NAMALWA (cell line): ENCODE measurements at regions not wholly inside any gene's neighbourhood (a gene's known extent, or its start where the extent isn't known, plus 50 kb on each side); places are given as distances from the start of the nearest gene placed in this dataset.
"Not testable (repeated sequence)": the region's sequence is repeated elsewhere in the genome, so short reads cannot be mapped to it uniquely, and the experiment has no call there.

Experiments
- DNase-seq: peaks from one replicate; pipeline ENCODE4 v3.0.0-alpha.2; 2015; ENCODE audit warnings: low spot score

DNA sequence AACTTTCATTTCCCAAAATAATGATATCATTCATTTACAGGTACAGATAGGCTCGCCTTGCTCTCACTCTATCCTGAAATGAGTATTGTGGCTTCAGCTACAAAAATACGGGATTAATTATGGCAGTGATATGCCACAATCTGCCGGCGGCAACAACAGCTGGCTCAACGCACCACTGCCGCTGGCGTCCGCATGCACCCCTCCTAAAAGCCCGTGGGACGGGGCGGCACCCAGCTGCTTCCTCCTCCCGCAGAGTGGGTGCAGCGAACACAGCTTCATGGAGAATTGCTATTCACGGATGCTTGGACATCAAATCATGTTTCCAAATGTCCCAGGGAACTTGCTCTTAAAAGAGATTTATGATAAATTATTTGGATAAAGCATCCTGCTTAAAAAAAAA lies 266.8 kb downstream of the TEX29 start:
- no peak for DNase-seq

DNA sequence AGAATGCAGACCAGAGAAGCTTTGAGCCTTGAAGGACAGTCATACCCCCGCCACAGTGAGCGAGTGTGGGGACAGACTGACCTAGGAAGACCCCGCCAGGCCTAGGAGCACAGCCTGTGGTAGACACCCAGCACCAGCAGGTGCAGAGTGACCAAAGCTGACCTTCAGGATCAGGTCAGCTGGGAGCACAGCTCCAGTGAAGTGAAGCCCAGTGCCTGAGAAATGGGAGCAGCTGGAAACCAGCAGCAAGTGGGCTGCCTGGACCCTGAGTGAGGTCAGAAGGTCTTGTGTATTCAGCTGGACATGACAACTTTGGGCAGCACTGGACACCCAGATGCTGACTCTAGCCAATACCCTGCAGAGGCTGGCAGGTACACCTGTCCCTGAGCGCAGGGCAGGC lies 268.9 kb downstream of the TEX29 start:
- no peak for DNase-seq

DNA sequence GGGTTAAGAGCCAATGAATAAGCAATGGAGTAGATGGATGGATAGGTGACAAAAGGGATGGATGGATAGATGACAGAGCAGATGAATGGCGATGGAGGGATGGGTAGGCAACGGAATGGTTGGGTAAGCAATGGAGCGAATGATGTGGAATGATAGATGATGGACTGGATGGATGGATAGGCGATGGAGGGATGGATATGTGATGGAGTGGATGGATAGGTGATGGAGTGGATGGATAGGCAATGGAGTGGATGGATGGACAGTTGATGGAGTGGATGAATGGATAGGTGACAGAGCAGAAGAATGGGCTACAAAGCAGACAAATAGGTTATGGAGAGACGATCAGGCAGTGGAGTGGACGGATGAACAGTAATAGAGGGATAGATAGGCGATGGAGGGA lies 269.6 kb downstream of the TEX29 start:
- DNase-seq: no peak

DNA sequence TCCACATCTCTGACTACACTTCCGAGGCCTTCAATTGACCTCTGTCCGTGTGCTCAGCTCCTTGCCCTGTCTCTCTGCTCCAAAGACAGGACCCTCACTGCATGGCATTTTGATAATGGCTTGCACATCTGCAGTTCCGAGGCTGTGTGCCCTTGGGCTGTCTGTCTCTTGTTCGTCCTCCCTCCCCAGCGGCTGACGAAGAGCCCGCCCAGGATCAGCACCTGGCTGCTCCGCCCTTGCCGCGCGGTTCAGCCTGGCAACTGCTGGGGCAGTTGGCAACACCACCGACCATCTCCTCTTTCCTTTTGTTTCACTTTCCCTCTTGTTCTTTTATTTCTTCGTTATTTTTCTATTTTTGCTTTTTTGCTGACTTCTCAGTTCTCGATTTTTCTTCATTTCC lies 270.4 kb downstream of the TEX29 start:
- no peak for DNase-seq

DNA sequence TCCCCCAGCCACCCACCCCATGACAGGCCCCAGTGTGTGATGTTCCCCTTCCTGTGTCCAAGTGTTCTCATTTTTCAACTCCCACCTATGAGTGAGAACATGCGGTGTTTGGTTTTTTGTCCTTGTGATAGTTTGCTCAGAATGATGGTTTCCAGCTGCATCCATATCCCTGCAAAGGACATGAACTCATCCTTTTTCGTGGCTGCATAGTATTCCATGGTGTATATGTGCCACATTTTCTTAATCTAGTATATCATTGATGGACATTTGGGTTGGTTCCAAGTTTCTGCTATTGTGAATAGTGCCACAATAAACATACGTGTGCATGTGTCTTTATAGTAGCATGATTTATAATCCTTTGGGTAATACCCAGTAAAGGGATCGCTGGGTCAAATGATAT lies 273.0 kb downstream of the TEX29 start:
- DNase-seq: not testable (repeated sequence)

DNA sequence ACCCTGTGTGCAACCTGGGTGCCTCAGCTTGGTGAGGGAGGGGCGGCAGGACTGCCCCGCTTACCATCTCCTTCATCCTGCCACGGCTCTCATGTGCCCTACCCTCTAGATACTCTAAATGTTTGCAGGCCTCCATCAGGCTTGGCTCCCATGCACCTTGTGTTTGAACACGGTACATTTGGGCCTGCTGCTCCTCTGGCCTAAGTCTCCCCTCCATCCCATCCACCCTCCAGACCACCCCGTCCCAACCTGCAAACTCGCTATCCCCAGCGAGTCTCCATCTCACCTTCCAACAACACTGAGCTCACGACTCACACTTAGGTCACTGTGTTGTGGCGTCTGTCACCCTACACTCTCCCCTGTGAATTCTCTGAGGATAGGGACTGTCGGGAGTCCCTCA lies 274.2 kb downstream of the TEX29 start:
- DNase-seq: no peak

DNA sequence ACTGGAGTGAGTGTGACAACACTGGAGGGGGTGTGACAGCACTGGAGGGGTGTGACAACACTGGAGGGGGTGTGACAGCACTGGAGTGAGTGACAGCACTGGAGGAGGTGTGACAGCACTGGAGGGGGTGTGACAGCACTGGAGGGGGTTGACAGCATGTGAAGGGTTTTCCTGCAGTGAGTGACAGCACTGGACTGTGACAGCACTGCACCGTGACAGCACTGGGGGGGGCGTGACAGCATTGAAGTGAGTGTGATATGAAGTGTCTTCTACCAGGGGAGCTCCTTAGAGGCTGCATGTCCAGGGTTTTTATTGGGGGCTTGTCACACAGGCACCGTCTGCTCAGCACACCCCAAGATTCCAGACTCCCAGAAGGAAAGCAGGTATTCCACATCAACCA lies 274.8 kb downstream of the TEX29 start:
- no peak for DNase-seq

DNA sequence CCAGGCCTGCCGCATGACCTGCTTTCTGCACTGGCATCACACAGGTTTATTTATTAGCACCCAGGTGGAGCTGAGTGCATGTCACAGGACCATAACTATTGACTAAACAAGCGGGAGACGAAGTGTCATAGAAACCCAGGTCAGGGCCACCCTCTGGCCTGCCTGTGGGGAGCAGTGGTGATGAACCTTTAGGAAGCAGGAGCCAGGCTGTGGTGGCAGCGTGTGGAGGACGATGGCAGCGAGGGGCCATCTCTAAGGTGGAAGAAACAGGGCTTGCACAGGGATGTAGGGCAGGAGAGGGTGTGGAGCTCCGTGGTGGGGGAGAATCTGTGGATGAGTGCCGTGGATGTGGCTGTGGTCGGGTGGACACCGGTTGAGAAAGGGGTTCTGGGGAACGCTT lies 275.3 kb downstream of the TEX29 start:
- no peak for DNase-seq

DNA sequence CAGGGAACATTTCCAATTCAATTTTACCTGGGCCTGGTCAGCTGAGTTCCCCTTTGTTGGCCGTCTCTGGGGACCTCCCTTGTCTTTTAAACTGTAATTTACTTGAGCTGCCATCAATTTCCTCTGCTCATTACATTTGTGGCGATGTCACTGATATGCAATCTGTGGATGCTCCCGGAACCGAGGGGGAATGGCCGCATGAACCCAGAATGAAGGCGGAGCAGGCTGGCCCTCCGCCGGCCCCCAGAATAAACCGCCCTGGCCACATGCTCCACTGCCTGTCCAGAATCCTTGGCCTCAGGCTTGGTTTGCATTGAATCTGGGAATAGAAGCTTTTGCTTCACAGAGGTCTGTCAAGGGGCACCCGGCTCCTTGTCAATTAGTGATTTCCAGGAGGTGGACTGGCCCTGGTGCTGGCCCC lies 276.8 kb downstream of the TEX29 start:
- DNase-seq: no peak

DNA sequence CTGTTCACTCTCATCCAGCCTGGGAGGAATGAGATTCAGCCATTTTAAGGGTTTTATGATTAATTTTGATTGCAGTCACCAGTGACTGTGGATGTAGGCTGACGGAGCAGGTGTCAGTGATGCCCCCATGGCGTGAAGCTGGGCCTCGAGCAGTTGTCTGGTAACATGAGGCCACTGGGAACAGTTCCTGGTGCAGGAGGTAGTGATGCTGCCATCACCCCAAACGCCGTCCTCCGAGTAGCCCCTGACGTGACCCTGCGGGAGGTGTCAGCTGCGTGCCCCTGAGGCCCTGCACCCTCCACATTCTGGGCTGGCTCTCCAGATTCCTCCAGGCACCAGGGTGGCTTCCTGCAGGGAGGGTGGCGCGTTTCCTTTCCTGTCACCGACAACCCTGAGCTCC lies 277.2 kb downstream of the TEX29 start:
- DNase-seq: no peak

DNA sequence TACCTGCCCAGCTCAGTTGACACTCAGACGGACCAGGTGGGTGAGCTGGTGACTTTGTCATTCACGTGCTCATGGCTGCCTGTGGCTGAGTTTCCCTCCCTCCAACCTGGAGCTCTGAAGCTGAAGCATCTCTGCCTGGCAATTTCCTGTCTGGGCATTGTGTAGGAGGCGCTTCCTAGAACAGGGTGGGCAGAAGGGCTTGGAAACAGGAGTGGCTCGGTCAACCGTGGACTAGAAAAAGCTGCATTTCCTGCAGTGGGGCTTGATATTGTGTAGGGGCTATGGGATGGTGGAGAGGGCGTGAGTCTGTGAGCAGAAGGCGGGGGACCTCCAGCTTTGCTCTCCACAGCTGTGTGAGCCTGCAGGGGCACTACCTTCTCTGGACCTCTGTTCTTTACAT lies 278.3 kb downstream of the TEX29 start:
- no peak for DNase-seq

DNA sequence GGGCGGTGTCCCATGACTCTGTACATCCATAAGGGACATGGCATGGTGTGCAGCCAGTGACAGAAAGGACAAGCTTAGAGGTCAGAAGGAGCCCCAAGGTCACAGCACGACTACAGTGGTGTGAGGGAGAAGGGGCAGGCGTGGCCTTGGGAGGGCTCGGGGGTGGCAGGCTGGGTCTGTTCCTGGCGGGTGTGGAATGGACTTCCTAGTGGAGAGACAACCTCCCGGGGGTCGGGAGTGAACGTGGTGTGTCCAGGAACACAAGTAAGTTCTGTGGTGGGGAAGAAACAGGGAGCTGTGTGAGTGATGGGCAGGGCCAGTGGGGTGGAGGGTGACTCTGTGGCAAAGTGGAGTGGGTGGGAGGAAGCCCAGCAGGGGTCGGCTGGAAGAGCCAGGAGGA lies 279.3 kb downstream of the TEX29 start:
- no peak for DNase-seq

DNA sequence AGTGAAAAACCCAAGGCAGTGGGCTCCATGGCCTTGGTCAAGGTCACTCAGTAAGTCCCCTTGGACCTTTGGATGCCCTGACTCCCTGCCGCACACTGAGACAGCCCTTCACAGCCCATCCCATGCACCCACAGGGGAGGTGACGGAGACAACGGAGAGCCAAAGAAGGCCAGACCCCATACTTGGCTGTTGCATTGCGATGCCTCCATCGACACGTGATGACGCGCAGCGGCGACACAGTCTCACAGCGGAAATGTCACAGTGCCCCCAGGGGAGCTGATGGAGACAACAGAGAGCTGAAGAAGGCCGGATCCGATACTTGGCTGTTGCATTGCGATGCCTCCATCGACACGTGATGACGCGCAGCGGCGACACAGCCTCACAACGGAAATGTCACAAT lies 282.4 kb downstream of the TEX29 start:
- no peak for DNase-seq

DNA sequence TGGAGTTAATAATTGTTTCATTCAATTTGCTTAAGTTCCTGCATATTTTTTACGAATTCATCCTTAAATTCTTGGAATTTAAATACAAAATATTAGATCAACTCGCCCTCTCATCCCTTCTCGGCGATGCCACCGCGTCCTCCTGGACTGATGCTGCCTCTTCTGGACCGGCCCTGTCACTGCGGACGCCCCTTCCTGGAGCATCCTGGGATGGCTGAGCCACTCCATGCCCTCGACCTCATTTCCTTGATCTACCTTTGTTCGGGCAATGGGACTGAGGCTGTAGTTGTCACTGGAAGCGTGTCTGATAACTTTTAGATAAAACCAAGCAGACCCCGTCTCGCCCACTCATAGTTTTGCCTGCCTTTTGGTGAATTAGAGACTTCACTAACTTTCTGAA lies 283.7 kb downstream of the TEX29 start:
- DNase-seq: no peak

DNA sequence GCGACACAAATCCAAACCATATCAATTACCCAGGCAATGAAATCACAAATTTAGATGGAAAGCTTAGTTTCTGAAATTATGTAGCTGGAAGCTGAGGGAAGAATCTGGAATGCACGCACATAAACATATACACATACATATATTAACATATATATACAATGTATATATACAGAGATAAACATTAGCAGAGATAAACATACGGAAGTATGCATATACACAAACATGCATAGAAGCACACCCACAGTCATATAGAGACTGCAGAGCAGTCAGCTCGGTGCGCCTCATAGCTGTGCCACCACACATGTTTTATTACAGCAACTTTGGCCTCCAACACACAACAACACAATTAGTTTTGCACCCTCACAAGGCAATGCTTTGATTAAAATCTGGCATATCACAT lies 288.1 kb downstream of the TEX29 start:
- no peak for DNase-seq

DNA sequence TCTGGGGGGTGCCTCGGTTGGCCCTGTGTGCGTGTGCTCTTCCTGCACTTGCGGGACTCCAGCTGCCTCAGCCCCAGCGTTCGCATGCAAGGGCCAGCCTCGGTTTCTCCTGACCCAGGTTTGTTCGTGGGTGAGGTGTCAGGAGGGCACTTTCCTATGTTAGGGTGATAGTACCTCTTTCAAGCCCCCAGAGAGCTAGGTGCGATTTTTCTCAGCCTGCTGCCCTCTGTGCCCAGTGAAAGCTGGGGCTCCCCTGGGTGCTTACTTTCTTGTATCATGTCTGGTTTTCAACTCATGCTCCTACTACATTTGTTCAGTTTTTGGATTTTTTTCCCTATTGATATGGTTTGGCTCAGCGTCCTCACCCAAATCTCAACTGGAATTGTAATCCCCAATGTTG lies 289.2 kb downstream of the TEX29 start:
- DNase-seq: no peak

DNA sequence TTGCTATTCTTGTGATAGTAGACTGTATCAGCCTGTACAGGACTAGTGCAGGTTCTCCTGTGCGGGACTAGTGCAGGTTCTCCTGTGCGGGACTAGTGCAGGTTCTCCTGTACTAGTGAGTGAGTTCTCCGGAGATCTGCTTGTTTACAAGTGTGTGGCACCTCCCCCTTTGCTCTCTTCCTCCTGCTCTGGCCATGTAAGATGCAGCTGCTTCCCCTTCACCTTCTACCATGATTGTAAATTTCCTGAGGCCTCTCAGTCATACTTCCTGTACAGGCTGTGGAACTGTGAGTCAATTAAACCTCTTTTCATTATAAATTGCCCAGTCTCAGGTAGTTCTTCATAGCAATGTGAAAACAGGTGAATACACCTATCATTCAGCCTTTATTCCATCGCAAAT lies 289.6 kb downstream of the TEX29 start:
- DNase-seq: peak; percentile 26

DNA sequence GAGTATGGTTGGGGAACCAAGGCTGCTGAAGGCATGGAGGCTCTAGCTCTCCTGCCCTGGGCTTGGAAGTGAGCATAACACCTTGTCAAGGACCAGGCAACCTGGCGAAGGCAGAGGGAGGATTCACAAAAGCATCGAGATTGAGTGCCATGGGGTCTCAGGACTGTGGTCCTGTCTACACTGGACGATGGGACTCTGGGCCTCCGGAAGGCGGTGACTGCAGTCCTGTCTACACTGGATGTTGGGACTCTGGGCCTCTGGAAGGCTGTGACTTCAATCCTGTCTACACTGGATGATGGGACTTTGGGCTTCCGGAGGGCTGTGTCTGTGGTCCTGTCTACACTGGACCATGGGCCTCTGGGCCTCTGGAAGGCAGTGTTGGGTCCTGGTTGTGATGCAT lies 290.4 kb downstream of the TEX29 start:
- no peak for DNase-seq

DNA sequence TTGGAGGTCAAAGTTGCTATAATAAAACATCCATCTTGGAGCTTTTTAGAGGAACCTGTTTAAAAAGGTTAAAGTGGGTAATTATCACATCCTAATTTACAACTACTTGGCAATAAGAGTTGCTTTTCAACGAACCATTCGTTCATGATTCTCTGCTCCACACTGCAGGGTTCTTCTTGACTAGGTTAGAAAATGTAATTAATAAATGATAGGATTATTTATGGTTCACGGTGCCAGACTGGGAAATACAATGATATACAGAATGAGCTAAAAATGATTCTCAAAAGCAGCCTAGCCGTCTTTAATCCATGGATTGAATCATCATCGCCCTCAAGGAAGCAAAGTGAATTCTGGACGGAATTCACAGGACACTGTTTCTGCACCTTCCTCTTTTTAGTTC lies 291.2 kb downstream of the TEX29 start:
- DNase-seq: no peak

DNA sequence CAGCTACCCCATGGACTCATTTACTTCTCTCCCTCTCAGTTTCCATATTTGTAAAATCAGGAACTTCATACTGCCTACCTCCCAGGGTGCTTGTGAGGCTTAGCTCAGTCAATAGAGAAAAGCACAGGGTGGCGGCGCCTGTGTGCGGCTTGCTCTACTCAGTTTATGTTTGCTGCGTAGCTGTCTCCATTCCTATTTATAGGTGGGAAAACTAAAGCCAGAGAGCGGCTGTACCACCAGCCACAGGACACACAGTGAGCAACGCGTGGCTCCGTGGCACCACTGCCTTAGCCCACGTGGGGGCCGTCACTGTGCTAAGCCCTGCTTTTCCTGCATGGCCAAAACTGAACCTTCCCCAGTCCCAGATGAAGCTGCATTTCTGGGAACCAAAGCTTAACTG lies 292.4 kb downstream of the TEX29 start:
- no peak for DNase-seq

DNA sequence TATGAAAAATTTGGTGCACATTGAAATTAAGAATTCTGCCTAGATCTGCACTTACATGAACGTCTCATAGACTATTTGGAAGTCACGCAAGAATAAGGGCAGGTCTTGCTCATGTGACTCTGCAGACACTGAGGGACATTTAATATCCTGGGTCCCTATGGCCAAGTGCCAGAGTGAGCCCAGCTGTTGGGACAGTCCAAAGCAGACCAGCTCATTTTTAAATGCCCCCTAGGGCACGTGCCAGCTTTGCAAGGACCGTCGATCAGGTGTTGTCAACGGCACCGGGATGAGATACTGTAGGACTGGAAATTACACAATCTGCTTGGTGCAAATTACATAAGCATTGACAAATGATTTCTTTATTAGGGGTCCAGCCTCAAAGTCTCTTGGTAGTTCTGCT lies 293.6 kb downstream of the TEX29 start:
- no peak for DNase-seq

DNA sequence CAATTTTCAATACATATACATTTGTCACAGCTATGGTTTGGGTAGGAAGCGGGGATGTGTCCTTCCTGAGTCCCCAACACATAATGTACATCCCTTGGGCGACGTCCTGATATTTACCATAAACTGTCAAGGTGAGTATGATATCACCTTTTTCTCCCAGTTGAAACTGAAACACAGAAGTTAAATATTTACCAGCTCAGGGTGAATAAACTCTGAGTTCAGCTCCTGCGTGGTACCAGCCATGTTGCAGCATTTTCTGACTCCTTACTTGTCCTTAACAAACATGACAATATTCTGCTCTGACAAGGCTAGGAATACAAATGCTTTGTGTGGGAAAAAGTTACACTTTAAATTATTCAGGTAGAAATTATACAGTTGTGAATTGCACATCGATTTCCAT lies 294.2 kb downstream of the TEX29 start:
- DNase-seq: no peak

DNA sequence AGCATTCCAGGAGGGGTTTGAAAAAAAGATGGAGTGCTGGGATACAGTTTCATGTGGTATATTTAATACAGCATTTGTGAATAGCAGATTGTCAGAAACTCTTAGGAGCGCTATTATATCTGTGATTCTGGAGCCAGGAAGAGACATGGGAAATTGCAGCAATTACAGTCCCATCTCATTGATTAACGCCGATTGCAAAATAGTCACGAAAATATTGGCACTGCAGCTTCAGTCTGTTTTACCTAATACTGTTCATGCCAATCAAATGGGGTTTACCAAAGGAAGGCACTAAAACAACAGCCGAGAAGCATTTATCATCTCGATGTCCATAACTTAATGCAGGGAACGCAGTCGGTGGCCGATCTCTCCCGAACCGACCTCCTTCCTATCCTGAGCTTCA lies 295.8 kb downstream of the TEX29 start:
- DNase-seq: no peak

DNA sequence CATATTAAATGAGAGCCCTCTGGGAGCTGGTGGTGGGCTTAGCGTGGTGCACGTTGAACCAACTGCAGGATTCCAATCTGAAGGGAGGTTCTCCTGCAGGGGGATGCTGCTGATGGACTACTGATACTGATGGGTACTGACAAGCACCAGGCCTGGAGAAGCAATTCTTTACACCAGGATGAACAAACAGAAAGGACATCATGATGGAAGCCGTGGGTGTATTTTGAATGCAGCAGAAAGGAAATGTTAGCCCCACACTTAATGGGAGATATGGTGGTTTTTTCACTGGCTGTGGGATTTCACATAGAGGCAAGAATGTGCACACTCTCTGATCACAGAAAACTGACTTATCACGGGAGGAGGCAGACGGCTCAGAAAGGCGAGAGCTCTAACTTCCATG lies 299.7 kb downstream of the TEX29 start:
- no peak for DNase-seq

DNA sequence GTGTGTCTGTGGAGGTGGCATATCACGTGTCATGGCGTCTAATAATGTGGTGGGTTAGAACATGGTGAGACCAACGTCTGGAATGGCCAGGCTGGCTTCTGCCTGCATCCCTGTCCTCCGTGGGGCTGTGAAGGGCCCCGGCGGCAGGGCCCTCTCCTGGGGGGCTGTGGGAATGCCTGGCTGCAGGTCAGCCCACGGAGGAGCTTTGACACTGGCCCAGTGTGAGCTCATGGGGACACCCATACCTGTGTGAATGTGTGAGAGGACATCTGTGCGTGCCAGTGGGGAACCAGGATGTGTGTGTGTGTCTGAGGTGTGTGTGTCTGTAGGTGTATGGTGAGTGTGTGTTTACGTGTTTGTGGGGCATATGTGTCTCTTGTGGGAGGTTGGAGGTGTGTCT lies 300.1 kb downstream of the TEX29 start:
- no peak for DNase-seq
